Kidney epithelial cell (primary cell): ENCODE measurements at regions not wholly inside any gene's neighbourhood (a gene's known extent, or its start where the extent isn't known, plus 50 kb on each side); places are given as distances from the start of the nearest gene placed in this dataset.

Experiments
- DNase-seq: peaks from one replicate; pipeline ENCODE4 v3.0.0-alpha.2; 2010; ENCODE audit warnings: low read depth
- H3K27me3 ChIP-seq: 2 replicates; pipeline ENCODE4 v1.6.0; 2011; ENCODE audit warnings: low read length; ENCODE audit not compliant: control insufficient read depth, insufficient read depth
- H3K36me3 ChIP-seq: 2 replicates; pipeline ENCODE4 v1.5.1; 2011; ENCODE audit warnings: low read length; ENCODE audit not compliant: control insufficient read depth, insufficient read depth
- H3K4me3 ChIP-seq: 2 replicates; pipeline ENCODE4 v1.5.1; 2011; ENCODE audit warnings: low read depth, mild to moderate bottlenecking, control low read depth, low read length
- TF ChIP-seq, protein P1 (sequence below): IDR thresholded peaks from 2 replicates; pipeline ENCODE4 v1.5.1; 2011; ENCODE audit warnings: mild to moderate bottlenecking, moderate library complexity, low read length, control low read depth, inconsistent platforms; ENCODE audit not compliant: insufficient read depth, poor library complexity, severe bottlenecking

DNA sequence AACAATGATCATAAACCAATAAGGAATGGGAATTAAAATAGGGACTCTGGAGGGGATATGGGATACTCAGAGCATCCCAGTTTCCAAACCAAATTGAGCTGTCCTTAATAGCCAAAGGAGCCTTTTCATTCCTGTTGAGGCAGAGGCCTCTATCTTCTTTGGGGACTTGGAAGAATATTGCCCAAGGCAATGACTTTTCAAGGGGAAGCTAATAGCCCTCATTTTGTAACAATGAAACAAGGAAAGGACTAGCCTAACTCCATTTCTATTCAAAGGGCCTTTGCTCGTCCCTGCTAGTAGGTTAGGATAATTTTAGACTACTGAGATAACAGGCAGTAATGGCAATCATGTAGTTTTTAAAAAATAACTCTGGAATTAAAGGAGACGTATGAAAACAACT is 789.8 kb upstream of the SLITRK5 start:
- H3K36me3 ChIP-seq = no peaks in the 10 kb centered on the region
- no peaks in the 10 kb centered on the region for H3K27me3 ChIP-seq
- H3K4me3 ChIP-seq = no peak overlapping the region
- TF ChIP-seq, protein P1, sequence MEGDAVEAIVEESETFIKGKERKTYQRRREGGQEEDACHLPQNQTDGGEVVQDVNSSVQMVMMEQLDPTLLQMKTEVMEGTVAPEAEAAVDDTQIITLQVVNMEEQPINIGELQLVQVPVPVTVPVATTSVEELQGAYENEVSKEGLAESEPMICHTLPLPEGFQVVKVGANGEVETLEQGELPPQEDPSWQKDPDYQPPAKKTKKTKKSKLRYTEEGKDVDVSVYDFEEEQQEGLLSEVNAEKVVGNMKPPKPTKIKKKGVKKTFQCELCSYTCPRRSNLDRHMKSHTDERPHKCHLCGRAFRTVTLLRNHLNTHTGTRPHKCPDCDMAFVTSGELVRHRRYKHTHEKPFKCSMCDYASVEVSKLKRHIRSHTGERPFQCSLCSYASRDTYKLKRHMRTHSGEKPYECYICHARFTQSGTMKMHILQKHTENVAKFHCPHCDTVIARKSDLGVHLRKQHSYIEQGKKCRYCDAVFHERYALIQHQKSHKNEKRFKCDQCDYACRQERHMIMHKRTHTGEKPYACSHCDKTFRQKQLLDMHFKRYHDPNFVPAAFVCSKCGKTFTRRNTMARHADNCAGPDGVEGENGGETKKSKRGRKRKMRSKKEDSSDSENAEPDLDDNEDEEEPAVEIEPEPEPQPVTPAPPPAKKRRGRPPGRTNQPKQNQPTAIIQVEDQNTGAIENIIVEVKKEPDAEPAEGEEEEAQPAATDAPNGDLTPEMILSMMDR = no peak
- no peak for DNase-seq

DNA sequence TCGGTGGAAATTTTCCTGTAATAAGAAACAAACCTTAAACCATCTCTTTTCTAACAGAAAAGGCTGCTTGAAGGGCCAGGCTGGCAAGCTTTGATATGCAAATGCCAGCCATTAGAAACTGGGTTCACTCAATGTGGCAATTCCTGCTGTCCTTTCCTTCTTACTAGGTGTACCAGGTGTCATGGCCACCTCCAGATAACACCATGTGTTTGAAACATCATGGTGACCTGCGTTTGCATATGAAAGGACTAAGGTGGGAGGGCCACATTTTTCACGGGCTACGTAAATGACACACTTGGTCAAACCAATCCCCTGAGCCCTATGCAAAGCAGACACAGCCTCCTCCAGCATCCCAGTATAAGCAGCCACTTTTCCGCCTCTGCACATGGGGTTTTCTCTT is 789.1 kb upstream of the SLITRK5 start:
- H3K27me3 ChIP-seq = no peaks in the 10 kb centered on the region
- TF ChIP-seq, protein P1 = no peak

DNA sequence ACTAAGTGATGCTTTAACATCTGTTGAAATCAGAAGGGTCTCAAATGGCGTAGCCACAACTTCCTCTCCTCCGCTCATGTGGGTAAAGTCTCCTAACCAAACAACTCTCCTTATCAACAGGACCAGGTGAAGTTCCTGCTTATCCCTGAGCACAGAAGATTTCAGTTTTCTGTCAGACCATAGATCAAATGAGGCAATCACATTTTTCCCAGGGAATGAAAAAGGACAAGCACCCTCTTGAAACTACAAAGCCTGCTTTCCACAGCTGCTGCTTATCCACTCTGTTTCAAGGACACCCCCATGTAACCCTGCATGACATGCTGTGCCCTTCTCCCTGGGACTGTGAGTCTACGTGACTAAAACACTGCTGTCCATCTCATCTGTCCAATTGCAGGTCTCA is 788.3 kb upstream of the SLITRK5 start:
- TF ChIP-seq, protein P1 = no peak
- DNase-seq = no peak
- Histone ChIP-seq H3K4me3 (no peak overlapping the region), H3K27me3 (no peaks in the 10 kb centered on the region), H3K36me3 (no peaks in the 10 kb centered on the region)

More for the DNA sequence above, 789.1 kb upstream of the SLITRK5 start:
- no peak for DNase-seq
- Histone ChIP-seq H3K4me3 (no peak overlapping the region), H3K36me3 (no peaks in the 10 kb centered on the region)

DNA sequence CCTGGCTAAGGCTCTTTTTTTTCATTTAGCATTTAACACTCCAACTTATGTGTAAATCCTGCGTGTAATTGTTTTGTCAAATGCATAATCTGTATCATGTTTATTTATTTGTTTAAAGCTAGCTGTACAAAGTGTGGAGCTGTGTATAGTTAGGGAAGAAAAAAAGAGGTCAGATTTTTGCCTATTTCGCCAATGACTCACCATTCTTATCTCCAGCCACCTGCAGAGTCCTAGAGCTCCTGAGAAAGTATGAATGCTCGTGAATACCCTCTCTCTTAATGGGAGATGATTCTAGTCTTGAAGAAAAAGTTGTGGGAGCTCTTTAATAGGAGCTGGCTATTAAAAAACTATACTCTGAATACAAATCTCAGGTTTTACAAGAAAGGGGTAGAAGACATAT is 778.8 kb upstream of the SLITRK5 start:
- H3K27me3 ChIP-seq = no peaks in the 10 kb centered on the region
- TF ChIP-seq, protein P1 = no peak
- no peak for DNase-seq
- no peak overlapping the region for H3K4me3 ChIP-seq
- no peaks in the 10 kb centered on the region for H3K36me3 ChIP-seq

DNA sequence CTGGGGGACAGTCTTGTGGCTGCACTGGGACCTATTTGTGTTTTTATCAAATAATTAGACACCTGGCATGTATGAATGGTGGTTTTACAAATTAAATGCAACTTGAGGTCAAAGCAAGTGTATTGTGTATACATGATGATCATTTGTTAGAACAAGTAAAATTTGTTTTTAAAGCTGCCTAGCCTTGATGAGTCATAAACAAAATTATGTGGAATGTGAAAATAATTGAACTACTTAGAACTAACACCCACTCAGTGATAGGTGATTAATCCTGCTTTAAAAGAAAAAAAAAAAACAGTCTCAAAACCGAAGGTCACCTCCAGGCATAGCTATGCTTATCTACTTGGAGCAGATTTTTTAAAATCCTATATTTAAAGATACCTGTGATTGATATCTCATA is 770.3 kb upstream of the SLITRK5 start:
- DNase-seq = no peak
- Histone ChIP-seq H3K4me3 (no peak overlapping the region), H3K36me3 (no peaks in the 10 kb centered on the region), H3K27me3 (no peaks in the 10 kb centered on the region)
- TF ChIP-seq, protein P1 = no peak

DNA sequence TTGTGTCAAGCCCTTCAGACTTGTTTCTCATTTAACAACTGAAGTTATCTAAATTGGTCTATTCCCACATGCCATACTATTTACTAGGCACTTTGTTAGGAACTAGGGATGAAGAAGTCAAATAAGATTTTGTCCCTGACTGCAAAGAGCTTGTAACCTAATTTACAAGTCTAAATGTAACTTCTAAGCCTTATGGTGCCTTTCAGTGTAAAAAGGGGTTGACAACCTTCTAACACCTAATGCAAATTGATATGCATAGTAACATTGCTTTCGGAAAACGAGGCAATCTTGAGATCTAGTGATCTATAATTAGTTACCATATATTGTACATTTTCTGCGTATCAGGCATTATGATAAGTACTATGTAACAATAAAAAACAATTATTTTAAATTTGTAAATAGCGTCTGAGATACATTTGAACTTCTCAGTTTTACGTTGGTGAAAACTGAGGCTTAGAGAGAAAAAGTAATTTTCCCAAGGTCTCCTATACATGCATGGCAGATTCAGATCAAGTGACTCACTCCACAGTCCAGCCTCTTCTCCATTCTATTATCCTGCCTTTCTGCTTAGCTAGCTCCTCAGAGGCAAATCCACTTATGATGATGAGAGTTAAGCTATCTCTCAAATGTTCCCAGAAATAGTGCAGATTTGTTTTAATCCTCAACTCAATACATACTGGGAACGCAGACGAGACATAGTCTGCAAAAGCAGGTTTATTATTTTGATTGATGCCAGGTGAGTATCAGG is 764.9 kb upstream of the SLITRK5 start:
- no peaks in the 10 kb centered on the region for H3K27me3 ChIP-seq
- H3K36me3 ChIP-seq = no peaks in the 10 kb centered on the region
- TF ChIP-seq, protein P1 = no peak
- no peak overlapping the region for H3K4me3 ChIP-seq
- DNase-seq = peak; percentile 16
